AG10803 (cell line): ENCODE measurements at regions not wholly inside any gene's neighbourhood (a gene's known extent, or its start where the extent isn't known, plus 50 kb on each side); places are given as distances from the start of the nearest gene placed in this dataset.

Experiments used
- DNase-seq: peaks from one replicate; pipeline ENCODE4 v3.0.0; 2010; ENCODE audit warnings: low read depth
- H3K4me3 ChIP-seq: 2 replicates; pipeline ENCODE4 v1.5.1; 2011; ENCODE audit warnings: mild to moderate bottlenecking, low read length, control low read depth
- TF ChIP-seq, protein P1 (sequence below): conservative IDR thresholded peaks from 2 replicates; pipeline ENCODE4 v1.5.1; 2011; ENCODE audit warnings: mild to moderate bottlenecking, low read length, control low read depth, inconsistent platforms

DNA sequence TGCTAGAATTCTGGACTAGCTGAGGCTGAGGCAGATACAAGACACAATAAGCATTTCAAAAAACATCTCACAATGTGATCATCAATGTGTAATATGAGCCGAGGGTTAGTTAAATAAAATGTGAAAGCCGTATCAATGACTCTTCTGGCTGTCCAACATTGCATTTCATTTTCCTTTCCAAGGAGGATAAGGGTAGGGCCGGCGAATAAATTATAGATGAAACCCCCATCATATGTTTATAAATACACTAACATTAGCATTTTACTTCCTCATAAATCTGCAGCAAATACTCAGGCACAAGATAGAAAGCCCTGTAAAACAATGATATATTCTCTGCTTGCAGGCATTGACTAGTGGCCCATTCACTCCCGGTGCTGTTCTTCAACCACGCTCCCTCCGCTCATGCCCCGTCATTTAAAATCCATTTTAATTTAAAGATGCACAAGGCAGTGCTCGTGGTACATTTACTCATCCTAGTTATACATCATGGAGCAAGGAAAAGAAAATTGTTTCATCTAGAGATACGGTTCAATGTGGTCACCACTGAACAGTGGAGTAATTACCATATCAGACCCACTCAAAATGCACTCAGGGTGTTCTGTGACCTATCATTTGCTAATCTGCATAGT is 59.9 kb upstream of the RCN1 start:
- H3K4me3 ChIP-seq: no peak overlapping the region
- TF ChIP-seq, protein P1, sequence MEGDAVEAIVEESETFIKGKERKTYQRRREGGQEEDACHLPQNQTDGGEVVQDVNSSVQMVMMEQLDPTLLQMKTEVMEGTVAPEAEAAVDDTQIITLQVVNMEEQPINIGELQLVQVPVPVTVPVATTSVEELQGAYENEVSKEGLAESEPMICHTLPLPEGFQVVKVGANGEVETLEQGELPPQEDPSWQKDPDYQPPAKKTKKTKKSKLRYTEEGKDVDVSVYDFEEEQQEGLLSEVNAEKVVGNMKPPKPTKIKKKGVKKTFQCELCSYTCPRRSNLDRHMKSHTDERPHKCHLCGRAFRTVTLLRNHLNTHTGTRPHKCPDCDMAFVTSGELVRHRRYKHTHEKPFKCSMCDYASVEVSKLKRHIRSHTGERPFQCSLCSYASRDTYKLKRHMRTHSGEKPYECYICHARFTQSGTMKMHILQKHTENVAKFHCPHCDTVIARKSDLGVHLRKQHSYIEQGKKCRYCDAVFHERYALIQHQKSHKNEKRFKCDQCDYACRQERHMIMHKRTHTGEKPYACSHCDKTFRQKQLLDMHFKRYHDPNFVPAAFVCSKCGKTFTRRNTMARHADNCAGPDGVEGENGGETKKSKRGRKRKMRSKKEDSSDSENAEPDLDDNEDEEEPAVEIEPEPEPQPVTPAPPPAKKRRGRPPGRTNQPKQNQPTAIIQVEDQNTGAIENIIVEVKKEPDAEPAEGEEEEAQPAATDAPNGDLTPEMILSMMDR: no peak
- no peak for DNase-seq

DNA sequence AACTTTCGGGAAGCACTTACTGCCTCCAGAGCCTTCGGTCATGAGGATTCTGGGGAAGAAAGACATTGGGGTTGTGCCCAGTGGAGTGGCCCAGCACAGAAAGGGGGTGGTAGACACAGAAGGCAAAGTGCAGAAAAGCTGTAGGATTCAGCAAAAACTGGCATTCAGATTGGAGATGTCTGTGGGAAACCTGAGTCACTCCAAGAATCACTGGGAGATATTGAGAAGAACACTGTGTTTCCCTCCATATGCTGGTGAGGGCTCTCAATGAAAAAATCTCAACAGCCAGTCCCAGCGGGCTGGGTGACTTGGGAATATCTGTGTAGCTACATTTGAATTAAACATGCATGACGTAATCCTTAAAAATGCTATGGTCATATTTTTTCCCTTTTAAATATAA is 61.2 kb upstream of the RCN1 start:
- TF ChIP-seq, protein P1: no peak
- peak; percentile 51 for DNase-seq
- no peak overlapping the region for H3K4me3 ChIP-seq

DNA sequence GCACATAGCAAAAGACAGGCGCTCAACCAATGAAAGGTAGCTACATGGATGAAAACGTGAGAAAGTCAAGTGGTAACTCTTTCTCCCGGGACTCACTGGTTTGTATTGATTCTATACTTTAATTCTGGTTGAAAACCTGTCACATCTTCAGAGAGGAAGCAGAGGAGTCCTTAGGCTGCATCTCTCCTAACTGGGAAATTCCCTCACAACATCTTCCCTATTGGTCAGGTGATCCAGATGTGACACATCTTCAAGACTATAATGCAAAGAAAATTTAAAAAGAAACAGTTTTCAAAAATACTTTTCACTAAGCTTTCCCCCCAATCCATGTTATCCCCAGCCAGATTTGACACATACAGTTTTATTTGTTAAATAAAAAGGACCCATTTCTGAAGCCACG is 62.7 kb upstream of the RCN1 start:
- TF ChIP-seq, protein P1: no peak
- no peak overlapping the region for H3K4me3 ChIP-seq
- DNase-seq: no peak

DNA sequence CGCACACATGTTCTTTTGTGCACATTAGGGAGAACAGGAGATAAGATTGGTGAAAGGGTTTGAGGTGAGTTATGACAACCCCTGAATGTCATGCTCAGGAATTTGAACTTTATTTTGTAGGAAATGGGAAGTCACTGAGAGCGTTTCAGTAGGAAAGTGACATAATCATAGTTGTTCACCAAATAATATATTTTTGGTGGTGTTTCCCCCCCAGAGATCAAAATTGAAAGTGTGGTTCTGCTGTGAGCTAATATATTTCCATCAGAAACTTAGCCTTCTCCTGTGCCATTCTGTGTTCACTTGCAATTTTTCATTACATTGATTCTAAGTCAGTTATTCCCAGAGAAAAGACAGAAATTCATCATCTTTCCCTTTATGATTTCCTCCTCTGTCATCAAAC is 64.1 kb upstream of the RCN1 start:
- DNase-seq: no peak
- TF ChIP-seq, protein P1: no peak
- no peak overlapping the region for H3K4me3 ChIP-seq

DNA sequence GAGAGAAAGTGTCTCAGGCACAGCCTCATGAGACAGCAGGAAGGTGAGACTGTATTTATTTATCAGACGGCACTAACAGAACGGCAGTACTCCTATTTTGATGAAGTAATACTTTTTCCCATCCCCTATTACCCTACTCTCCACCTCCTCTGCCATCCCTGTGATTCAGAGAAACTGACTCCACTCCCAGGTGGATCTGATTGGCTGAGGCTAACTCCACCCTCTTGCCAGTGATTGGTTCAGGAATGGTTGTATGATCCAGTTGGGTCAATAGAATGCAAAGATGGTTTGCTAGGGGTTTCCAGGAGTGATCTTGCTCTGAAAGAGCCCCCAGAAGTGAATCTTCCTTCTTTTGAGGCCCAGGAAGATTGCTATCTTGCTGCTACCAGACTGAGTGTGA is 65.9 kb upstream of the RCN1 start:
- H3K4me3 ChIP-seq: no peak overlapping the region
- DNase-seq: no peak
- TF ChIP-seq, protein P1: no peak

DNA sequence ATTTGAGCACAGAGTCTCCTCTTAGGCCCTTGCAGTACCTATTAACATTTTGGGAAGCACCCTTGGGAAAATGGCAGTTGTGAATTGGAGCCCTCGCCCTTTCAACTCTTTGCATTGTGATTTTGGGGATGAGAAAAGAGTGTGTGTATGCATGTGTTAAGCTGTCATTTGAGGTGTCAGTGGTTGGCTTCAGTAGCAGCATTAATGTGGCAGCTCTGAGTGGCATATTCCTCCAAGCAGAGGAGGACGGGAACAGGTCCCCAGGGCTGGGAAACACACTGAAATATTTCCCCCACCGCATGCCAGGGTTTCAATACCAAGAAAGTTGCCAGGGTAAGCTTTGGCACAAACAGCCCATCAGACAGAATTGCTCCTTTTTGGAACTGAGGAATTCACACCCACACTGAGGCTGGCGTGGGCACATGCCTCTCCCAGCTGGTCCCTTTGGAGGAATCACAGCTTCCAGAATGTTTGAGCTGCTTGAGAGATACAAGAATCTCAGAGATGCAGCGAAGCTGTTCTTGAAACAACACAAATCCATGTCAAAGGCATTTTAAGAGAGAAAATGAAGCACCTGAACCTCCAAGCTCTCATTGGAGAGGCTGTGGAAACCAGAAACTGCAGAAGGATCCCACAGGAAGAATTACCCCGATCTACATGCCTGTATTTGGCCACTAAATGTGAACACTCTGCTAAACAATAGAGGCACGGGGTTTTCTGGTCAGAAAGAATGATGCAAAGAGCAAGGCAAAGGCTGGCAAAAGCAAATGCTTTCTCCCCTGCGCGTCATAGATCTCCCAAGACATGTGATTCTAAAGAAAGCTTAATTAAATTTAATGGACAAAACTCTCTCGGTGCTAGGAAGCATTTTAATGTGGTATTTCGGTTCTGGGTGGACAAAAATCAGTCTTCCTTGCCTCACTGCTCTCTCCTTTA is 67.2 kb upstream of the RCN1 start:
- TF ChIP-seq, protein P1: no peak
- no peak for DNase-seq
- no peak overlapping the region for H3K4me3 ChIP-seq

DNA sequence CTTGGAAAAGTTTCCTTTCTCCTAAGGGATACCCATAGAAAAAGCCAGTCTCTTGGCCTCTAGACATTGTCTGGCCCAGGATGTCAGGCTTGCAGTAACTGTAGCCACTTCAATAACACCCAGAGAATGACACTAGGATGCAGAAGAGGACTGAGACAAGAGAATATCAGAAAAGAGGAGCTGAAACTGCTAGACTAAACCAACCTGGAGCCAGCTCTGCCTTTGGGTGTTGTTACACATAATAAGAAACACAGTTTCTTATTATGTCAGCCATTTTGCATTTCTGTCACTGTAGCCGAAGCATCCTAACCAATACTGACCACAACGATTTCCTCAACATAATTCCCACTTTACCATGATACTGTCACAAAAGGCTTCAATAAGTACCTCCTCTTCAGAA is 72.2 kb upstream of the RCN1 start:
- TF ChIP-seq, protein P1: no peak
- DNase-seq: no peak
- no peak overlapping the region for H3K4me3 ChIP-seq
